Neural progenitor cell (in vitro differentiated cells): ENCODE measurements at regions not wholly inside any gene's neighbourhood (a gene's known extent, or its start where the extent isn't known, plus 50 kb on each side); places are given as distances from the start of the nearest gene placed in this dataset.

Experiments
- DNase-seq: peaks from one replicate; pipeline ENCODE4 v3.0.0-alpha.2; 2016; ENCODE audit warnings: low spot score
- H2AFZ ChIP-seq: fragments of 200-600 bp; sonication (generic); replicated peaks from 2 replicates; pipeline ENCODE4 v1.6.1; 2016; ENCODE audit warnings: antibody characterized with exemption
- H3F3A ChIP-seq: fragments of 200-600 bp; sonication (generic); 2 replicates; pipeline ENCODE4 v1.6.1; 2016; ENCODE audit warnings: antibody characterized with exemption, low read depth
- H3K27ac ChIP-seq: fragments of 200-600 bp; sonication (generic); 2 replicates; pipeline ENCODE4 v1.5.1; 2016; ENCODE audit warnings: mild to moderate bottlenecking
- H3K27me3 ChIP-seq: fragments of 200-600 bp; sonication (generic); 2 replicates; pipeline ENCODE4 v1.6.1; 2016; ENCODE audit warnings: mild to moderate bottlenecking, moderate library complexity
- H3K36me3 ChIP-seq: fragments of 200-600 bp; sonication (generic); 2 replicates; pipeline ENCODE4 v1.5.1; 2016
- H3K4me1 ChIP-seq: fragments of 200-600 bp; sonication (generic); 2 replicates; pipeline ENCODE4 v1.6.1; 2016; ENCODE audit warnings: mixed run types
- H3K4me2 ChIP-seq: fragments of 200-600 bp; sonication (generic); 2 replicates; pipeline ENCODE4 v1.6.1; 2016
- H3K4me3 ChIP-seq: fragments of 200-600 bp; sonication (generic); 2 replicates; pipeline ENCODE4 v1.5.1; 2016
- H3K79me2 ChIP-seq: fragments of 200-600 bp; sonication (generic); 2 replicates; pipeline ENCODE4 v1.6.1; 2016; ENCODE audit warnings: low read depth
- H3K9ac ChIP-seq: fragments of 200-600 bp; sonication (generic); 2 replicates; pipeline ENCODE4 v1.6.1; 2016
- H3K9me3 ChIP-seq: fragments of 200-600 bp; sonication (generic); 2 replicates; pipeline ENCODE4 v1.5.1; 2016; ENCODE audit warnings: low read depth
- H4K20me1 ChIP-seq: fragments of 200-600 bp; sonication (generic); 2 replicates; pipeline ENCODE4 v1.6.1; 2016; ENCODE audit warnings: low read depth
- H3K27ac Mint-ChIP-seq: 3 replicates; pipeline ENCODE4 v1.8.0; 2021; ENCODE audit warnings: mixed read lengths
- H3K27me3 Mint-ChIP-seq: 2 replicates; pipeline ENCODE4 v1.8.0; 2022; ENCODE audit warnings: low read depth, mild to moderate bottlenecking, inconsistent platforms, moderate library complexity, mixed read lengths; ENCODE audit not compliant: insufficient read depth
- H3K36me3 Mint-ChIP-seq: 3 replicates; pipeline ENCODE4 v1.8.0; 2021; ENCODE audit warnings: mixed read lengths
- H3K4me1 Mint-ChIP-seq: 3 replicates; pipeline ENCODE4 v1.8.0; 2021; ENCODE audit warnings: mixed read lengths
- H3K4me3 Mint-ChIP-seq: 3 replicates; pipeline ENCODE4 v1.8.0; 2021; ENCODE audit warnings: mild to moderate bottlenecking, moderate library complexity, mixed read lengths
- H3K9me3 Mint-ChIP-seq: 3 replicates; pipeline ENCODE4 v1.8.0; 2020; ENCODE audit warnings: mixed read lengths
- EZH2 ChIP-seq: fragments of 200-600 bp; sonication (generic); IDR thresholded peaks from 2 replicates; pipeline ENCODE4 v1.6.1; 2017; ENCODE audit warnings: antibody characterized with exemption, mild to moderate bottlenecking, moderate library complexity
- EZH2phosphoT487 ChIP-seq: fragments of 200-600 bp; sonication (generic); IDR thresholded peaks from 2 replicates; pipeline ENCODE4 v1.6.1; 2017; ENCODE audit warnings: antibody characterized with exemption
- TF ChIP-seq, protein P1 (sequence below): fragments of 200-600 bp; sonication (generic); IDR thresholded peaks from 2 replicates; pipeline ENCODE4 v1.5.1; 2017; ENCODE audit warnings: antibody characterized with exemption, mild to moderate bottlenecking

- Mint-ChIP-seq H3K27me3 (peaks cover 5% of the 10 kb centered on the region), H3K4me1 (no peaks in the 10 kb centered on the region), H3K4me3 (no peak overlapping the region), H3K9me3 (peaks cover 12% of the 10 kb centered on the region), H3K36me3 (no peaks in the 10 kb centered on the region), H3K27ac (no peak overlapping the region)
- Histone ChIP-seq H3K4me1 (no peaks in the 10 kb centered on the region), H3K9me3 (no peaks in the 10 kb centered on the region), H3K27ac (no peak overlapping the region), H4K20me1 (no peaks in the 10 kb centered on the region), H3K9ac (no peak overlapping the region), H3K36me3 (no peaks in the 10 kb centered on the region), H3K79me2 (no peaks in the 10 kb centered on the region), H3K4me2 (no peak overlapping the region), H3K27me3 (no peaks in the 10 kb centered on the region), H3K4me3 (no peak overlapping the region), H3F3A (no peaks in the 10 kb centered on the region), H2AFZ (no peak overlapping the region)
- TF ChIP-seq EZH2 = no peak
- TF ChIP-seq, protein P1, sequence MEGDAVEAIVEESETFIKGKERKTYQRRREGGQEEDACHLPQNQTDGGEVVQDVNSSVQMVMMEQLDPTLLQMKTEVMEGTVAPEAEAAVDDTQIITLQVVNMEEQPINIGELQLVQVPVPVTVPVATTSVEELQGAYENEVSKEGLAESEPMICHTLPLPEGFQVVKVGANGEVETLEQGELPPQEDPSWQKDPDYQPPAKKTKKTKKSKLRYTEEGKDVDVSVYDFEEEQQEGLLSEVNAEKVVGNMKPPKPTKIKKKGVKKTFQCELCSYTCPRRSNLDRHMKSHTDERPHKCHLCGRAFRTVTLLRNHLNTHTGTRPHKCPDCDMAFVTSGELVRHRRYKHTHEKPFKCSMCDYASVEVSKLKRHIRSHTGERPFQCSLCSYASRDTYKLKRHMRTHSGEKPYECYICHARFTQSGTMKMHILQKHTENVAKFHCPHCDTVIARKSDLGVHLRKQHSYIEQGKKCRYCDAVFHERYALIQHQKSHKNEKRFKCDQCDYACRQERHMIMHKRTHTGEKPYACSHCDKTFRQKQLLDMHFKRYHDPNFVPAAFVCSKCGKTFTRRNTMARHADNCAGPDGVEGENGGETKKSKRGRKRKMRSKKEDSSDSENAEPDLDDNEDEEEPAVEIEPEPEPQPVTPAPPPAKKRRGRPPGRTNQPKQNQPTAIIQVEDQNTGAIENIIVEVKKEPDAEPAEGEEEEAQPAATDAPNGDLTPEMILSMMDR = no peak
- TF ChIP-seq EZH2phosphoT487 = no peak
- DNase-seq = no peak
These were observed 166.4 kb upstream of the AVPR1A start for GRCh38 chr12:63317286-63317846.

DNA sequence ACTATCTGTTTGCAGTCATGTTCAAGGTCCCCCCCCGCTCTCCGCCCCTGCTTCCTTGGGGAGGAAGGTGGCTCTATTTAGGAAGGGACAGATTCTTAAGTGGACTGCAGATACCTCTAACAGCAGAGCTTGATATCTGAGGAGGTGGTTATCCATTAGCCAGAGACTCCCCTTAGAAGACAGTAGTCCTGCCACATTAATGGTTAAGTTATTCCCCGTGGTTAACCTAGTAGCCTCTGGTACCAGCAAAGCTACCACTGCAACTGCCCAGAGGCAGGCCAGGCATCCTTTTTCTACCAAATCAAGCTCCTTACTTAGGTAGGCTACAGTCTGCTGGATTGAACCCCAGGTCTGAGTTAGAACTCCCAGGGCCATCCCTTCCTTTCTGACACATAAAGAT, 162.1 kb upstream of the AVPR1A start:
- Mint-ChIP-seq H3K4me3 (no peak overlapping the region), H3K4me1 (peaks cover 5% of the 10 kb centered on the region), H3K27ac (no peak overlapping the region), H3K27me3 (peaks cover 5% of the 10 kb centered on the region), H3K9me3 (peaks cover 18% of the 10 kb centered on the region), H3K36me3 (peaks cover 2% of the 10 kb centered on the region)
- H3K36me3 ChIP-seq = no peaks in the 10 kb centered on the region
- no peaks in the 10 kb centered on the region for H3K4me1 ChIP-seq
- no peaks in the 10 kb centered on the region for H3K27me3 ChIP-seq
- TF ChIP-seq EZH2 (no peak), EZH2phosphoT487 (no peak)
- TF ChIP-seq, protein P1 = no peak
- H4K20me1 ChIP-seq = no peaks in the 10 kb centered on the region
- H3K4me3 ChIP-seq = no peak overlapping the region
- no peak for DNase-seq
- no peaks in the 10 kb centered on the region for H3K79me2 ChIP-seq
- no peaks in the 10 kb centered on the region for H3K9me3 ChIP-seq
- H3K27ac ChIP-seq = no peak overlapping the region
- H3K4me2 ChIP-seq = no peak overlapping the region
- no peak overlapping the region for H2AFZ ChIP-seq
- no peak overlapping the region for H3K9ac ChIP-seq
- no peaks in the 10 kb centered on the region for H3F3A ChIP-seq

GRCh38 chr12:63308671-63309070, 157.7 kb upstream of the AVPR1A start:
- H3K27ac Mint-ChIP-seq = no peak overlapping the region
- no peak overlapping the region for H3K4me2 ChIP-seq
- no peak overlapping the region for H2AFZ ChIP-seq

DNA sequence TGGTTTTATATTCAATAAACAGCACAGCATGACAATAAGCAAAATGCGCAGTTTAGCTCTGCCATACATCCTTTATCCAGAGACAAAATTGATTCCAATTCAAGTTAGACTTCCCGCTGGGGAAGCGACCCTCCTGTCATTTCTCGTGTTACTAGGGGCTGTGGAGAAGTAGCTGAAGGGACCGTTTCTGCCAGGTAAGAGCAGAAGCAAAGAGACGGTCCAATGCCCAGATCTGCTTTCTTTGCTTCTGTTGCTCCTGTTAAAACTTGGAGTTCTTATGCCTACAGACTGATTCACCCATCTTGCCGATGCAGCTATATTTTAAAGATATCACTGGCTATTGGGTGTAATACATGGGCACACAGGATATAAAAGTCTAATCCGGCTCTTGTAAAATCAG, 156.8 kb upstream of the AVPR1A start:
- no peak for TF ChIP-seq EZH2
- TF ChIP-seq, protein P1 = no peak
- TF ChIP-seq EZH2phosphoT487 = no peak
- Mint-ChIP-seq H3K9me3 (peaks cover 13% of the 10 kb centered on the region), H3K36me3 (peaks cover 2% of the 10 kb centered on the region), H3K4me1 (peaks cover 10% of the 10 kb centered on the region), H3K27me3 (no peaks in the 10 kb centered on the region), H3K27ac (no peak overlapping the region), H3K4me3 (no peak overlapping the region)
- H3K4me3 ChIP-seq = no peak overlapping the region
- H3K9me3 ChIP-seq = no peaks in the 10 kb centered on the region
- H3K9ac ChIP-seq = no peak overlapping the region
- no peaks in the 10 kb centered on the region for H3K4me1 ChIP-seq
- no peaks in the 10 kb centered on the region for H3F3A ChIP-seq
- no peaks in the 10 kb centered on the region for H3K27me3 ChIP-seq
- H3K4me2 ChIP-seq = no peak overlapping the region
- H4K20me1 ChIP-seq = no peaks in the 10 kb centered on the region
- no peak overlapping the region for H3K27ac ChIP-seq
- no peaks in the 10 kb centered on the region for H3K36me3 ChIP-seq
- no peak for DNase-seq
- H2AFZ ChIP-seq = no peak overlapping the region
- no peaks in the 10 kb centered on the region for H3K79me2 ChIP-seq

More at GRCh38 chr12:63308671-63309070, 157.7 kb upstream of the AVPR1A start:
- no peak overlapping the region for H3K4me3 ChIP-seq
- peaks cover 9% of the 10 kb centered on the region for H3K4me1 Mint-ChIP-seq
- no peaks in the 10 kb centered on the region for H3K27me3 ChIP-seq
- TF ChIP-seq EZH2phosphoT487 = no peak
- no peaks in the 10 kb centered on the region for H3K27me3 Mint-ChIP-seq
- DNase-seq = no peak
- H3K27ac ChIP-seq = no peak overlapping the region
- H3K4me3 Mint-ChIP-seq = no peak overlapping the region
- H3K9me3 Mint-ChIP-seq = peaks cover 13% of the 10 kb centered on the region
- no peak overlapping the region for H3K9ac ChIP-seq
- no peaks in the 10 kb centered on the region for H3K4me1 ChIP-seq
- no peaks in the 10 kb centered on the region for H3K9me3 ChIP-seq
- no peaks in the 10 kb centered on the region for H3F3A ChIP-seq
- H3K36me3 ChIP-seq = no peaks in the 10 kb centered on the region
- H3K36me3 Mint-ChIP-seq = peaks cover 2% of the 10 kb centered on the region
- H3K79me2 ChIP-seq = no peaks in the 10 kb centered on the region
- H4K20me1 ChIP-seq = no peaks in the 10 kb centered on the region
